Activated CD8-positive, alpha-beta memory T cell treated with anti-CD3 and anti-CD28 coated beads, Interleukin-2, amount 50 U/mL, for 1 hour (primary cell): ENCODE measurements at regions not wholly inside any gene's neighbourhood (a gene's known extent, or its start where the extent isn't known, plus 50 kb on each side); places are given as distances from the start of the nearest gene placed in this dataset.

Experiments used
- DNase-seq: peaks from one replicate; pipeline ENCODE4 v3.0.0-alpha.2; 2020; ENCODE audit errors: extremely low read depth

DNA sequence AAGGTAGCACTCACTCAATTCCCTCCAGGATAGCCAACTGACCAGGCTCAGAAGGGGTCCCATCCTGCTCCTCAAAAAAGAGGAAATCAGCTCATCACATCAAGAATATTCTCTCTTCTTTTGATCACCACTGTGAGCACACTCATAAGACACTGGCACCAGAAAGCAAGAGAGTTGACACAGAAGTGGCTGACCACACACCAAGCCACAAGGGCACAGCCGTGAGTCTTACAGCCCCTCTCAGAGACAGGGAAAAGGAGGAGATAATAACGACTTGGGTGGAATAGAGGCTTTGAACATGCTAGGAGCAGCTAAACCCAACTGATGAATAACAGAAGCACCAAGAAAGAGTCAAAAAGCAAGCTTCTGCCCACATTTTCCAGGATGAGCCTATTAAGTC lies 249.1 kb upstream of the PREP start:
- no peak for DNase-seq

DNA sequence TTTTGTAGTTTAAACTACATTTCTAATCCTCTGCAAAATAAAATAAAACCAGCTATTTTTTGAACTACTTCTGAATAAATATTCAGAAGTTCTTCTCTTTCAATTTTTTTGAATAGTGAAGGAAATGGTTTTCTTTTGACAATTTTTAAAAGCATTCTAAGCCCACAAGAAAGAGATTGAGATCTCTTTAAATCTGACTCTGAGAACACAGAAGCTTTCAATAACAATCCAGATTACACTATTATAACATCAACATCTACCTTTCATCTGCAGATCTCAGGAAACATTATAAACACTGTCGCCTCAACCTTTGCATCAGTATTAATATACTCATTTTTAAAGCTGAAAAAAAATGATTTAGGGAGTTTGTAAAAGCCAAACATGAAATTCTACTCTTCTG lies 247.5 kb upstream of the PREP start:
- no peak for DNase-seq

DNA sequence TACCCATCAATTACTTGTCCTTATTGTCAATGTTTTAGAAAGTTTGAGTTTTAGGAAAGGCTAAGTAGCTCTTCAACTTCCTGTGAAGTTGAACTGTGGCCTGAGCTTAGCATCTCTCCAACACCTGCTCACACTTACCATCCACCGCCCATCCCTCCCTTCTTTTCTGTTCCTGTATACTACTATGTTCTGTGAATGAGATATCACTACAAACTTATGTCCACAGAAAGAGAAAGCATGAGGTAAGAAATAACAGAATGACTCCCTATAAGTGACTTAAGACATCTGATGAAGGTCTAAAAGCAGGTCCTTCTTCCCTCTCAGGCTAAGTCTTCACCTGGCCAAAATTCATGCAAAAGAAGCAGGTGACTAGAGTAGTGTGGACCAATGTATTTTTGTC lies 246.3 kb upstream of the PREP start:
- DNase-seq: no peak

DNA sequence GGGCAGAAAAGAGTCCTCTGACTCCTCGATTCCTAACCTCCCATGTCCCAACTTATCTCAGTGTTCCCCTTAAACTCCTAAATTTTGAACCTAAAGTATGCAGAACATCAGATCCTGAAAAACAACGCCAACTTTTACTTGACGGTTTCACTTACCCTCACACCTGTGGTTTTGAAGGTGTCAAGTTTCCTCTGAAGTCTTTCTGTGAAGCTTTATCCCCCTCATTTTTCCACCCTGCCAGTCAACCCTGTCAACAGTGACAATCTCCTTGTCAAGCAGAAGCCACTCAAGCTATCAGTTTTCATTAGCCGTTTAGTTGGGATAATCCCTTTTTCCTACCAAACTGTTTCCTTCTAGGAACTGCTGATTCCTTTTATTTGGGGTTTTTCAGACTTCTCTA lies 245.4 kb upstream of the PREP start:
- no peak for DNase-seq

DNA sequence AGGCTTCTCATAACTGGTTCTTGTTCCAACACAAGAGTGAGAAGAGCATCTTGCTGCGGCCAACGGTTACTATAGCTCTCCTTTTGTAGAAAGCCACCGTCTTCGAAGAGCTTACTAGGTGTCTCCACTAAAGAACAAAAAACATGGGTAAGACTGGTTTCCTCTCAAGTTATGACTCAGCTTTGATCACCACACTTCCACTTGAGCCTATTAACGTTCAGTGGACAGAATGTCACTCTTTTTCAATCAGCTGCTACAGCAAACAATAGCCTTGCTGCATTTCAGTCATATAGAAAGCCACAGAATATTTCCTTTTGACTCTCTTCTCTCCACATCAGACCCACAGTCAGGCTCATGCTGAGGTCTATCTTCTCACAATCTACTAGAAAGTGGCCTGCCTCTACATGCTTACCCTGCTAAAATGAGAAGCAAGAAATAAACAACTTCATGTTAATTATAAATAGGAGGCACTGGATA lies 243.5 kb upstream of the PREP start:
- DNase-seq: peak; percentile 3

DNA sequence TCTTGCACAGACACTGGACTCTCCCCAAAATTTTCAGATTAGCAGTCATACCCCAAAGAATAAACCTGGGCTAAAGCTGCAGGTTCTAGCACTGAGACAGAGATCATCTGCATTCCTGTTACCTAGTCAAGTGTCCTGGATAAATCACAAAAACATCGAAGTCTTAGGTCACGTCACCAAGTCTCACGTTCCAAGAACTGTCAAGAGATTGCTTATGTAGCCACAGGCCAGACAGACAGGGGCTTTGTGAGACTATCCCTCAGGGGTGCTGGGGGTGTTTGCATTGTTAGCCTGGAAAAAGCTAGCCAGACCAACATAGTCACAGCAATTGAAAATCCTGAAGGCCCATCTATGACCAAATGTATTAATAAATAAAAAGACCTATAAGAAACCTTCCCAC lies 243.1 kb upstream of the PREP start:
- no peak for DNase-seq

DNA sequence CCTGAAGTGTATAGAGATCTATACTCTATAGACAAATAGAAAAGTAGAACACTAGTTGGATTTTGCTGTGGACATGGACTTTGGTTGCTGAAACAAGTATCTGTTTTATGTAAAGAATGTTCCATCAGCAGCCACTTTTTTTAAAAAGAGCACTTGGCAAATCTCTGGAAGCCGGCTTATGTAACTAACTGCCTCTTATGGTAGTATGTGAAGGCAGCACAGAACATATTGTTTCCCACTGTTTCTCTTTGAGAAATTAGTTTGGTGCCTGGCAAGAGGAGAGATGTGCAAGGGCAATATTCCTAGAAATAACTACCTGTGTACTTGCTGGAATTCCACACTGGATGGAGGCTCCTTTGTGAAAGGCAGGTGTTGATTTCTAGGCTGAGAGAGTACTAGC lies 242.3 kb upstream of the PREP start:
- no peak for DNase-seq

DNA sequence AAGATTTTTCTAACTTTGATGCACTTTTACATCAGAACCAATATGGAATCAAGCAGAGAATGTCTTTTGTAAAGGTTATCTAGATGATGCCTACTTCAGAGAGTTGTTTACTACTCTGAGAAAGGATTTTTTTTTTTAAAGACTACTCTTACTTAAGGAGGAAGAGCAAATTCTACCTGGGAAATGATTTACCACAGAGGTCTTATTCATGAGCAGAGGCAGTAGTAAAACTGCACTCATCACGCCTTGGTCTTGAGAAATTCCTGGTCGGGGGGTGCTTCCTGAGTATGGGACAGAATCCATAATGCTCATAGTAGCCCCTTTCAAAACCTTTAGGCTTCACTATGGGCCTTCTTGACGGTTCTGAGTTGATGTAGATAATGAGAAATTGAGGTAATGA lies 241.8 kb upstream of the PREP start:
- DNase-seq: no peak

DNA sequence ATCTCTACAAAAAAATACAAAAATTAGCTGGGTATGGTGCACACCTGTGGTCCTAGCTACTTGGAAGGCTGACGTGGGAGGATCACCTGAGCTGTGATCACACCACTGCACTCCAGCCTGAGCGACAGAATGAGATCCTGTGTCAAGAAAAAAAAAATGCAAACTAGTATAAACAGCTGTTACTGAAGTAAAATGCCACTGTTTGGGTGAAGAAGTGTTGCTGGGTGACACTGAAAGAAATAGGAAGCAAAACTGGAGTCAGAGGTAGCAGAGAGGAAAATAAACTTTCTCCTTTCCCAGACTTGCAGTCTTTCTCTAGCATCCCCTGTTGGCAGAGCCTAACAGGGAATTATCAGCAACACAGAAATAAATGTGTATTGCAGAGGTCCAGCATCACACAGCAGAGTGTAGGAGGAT lies 241.2 kb upstream of the PREP start:
- DNase-seq: no peak

DNA sequence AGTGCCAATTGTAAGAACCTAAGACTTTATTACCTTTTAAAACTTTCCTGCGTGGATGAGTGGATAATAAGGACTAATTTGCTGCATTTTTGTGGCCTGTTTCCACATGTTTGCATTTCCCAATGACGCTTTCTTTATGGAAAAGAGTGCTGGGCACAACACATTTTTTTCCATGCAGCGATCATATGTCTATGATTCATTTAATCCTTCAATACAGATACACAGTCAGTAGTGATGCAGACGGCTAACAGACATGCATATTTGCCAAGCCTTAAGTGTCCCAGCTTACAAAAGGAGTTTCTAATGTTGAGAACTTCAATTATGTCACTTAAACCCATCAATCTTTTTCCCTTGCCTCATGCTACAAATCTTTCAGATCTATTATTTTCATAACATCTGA lies 239.8 kb upstream of the PREP start:
- DNase-seq: no peak

DNA sequence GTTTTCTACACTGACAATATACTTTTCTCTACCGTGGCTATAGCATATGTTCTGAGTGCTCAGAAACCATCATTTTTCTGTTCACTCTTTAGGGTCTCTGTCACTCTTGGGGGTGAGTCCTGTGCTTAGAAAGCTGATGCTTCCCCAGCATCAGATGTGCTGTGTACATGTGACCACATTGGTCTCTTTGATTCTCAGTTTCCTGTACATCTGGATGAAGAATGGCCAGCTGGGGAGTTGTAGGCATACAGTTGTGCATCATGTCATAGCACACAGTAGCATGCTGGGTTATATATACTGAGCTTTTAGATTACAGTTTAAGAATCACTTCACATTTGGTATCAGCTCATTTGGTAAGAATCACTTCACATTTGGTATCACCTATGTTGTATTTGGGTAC lies 238.6 kb upstream of the PREP start:
- no peak for DNase-seq

DNA sequence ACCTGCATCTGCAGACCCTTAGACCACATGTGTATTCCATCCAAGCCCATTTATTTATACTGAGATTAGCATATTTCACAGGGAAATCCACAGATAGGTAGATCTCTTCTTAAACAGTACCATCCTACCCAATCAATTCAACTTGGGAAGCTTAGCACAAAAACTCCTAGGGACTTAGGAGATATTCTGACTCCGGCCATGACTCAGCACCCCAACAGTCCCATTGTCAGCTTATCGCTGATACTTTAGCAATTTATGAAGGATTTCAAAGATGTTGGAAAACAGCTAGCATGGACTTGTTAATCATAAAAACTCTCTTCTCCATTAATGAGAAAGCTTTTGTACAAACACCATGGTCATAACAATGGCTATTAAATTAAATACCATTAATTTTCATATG lies 236.2 kb upstream of the PREP start:
- no peak for DNase-seq

DNA sequence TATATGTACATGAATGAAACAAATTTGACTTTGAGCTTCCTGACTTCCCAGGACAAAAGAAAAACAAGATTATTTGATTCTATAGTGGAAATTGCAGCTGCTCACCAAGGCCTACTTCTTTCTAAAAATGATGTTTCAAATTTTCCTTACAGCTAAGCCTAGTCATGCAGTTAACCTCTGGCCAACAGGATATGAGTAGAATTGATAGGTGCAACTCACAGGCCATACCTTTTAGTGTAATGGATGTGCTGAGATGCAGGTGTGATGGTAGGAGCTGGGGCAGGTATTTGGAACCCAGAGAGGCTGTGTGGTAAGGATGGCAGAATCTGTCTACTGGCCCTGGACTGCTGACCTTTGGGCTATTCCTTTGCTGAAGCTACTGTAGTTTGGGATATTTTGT lies 230.9 kb upstream of the PREP start:
- no peak for DNase-seq

DNA sequence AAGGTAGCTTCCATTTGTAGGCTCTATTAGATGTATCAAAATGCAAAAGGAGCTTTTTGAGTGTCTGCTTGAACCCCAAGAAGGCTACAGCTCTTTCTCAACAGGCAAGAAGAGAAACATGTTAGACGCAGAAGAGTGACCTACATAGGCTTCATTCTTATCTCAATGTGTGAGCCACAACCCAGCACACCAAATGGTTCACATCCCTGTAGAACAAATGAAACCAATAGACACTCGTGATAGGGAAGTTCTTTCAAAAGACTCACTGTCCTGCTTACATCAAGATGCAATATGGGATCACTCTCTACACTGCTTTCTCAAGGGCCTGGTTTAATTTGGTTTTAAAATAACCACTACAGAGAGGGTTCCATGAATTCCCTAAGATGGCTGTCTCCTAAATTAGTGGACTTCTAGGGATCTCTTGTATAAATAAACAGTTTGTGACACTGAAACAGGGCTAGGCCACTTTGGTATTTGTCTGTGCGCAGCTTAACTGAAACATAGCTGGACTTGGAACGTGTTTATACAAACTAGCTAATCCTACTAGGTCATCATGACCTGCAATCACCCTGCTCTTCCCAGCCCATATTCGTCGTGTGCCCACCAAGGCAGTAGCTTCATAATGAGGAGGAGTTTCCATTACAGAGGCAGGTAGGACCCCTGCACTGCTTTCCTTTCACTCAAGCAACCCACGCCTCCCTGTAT lies 225.4 kb upstream of the PREP start:
- DNase-seq: no peak

DNA sequence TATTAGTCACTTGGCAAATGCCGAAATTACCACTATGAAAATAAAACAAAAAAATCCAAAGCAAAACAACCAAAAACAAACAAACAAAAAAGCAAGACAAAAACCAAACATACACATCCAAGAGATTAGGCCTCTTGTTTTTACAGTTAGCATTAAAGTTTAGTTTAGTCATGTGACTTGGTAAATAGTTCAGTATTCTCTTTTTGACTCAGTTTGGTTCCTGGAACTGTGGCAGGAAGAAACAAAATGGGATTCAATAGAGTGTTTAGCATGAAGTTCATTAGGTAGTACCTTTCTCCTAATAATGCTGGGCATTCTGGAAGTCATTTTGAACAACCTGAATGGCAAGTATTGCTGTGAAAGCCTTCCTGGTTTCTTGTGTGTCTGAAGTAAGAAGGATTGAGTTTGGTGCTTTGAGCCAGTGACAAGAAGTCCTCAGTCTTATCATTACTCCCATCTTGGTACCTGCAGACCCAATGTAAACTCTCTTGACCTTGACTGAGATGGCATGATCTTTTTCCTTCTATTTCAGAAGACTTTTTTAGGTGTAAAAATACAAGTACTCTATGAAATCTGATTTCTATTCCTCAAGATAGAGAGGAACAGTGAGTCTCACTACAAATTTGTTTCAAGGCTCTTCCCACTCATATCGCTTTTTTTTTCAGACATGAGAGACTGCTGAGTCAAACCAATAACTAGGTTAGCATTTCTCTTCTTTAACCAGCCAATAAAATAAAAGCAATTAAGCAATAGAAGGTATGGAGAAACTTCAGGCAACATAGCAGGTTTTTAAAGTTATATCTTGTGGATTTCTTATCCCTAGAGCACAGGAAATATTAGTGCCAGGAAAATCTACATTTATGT lies 223.6 kb upstream of the PREP start:
- no peak for DNase-seq

DNA sequence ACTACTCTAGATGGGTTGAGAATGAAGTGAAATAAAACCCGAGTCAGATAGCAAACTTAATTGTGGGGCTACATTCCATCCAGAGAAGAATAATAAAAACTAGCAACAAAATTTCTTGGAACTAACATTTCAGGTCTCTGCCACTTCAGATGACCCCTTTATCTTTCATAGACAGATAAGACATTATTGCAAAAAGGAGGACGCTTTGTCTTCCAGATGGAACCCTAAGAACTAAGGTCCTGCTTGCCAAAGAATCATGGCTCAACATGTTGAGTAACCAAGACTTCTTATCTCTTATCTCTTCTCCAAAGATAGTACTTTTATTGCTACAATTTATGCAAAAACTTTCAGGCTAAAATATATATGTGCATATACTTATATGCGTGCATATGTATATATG lies 221.1 kb upstream of the PREP start:
- no peak for DNase-seq

DNA sequence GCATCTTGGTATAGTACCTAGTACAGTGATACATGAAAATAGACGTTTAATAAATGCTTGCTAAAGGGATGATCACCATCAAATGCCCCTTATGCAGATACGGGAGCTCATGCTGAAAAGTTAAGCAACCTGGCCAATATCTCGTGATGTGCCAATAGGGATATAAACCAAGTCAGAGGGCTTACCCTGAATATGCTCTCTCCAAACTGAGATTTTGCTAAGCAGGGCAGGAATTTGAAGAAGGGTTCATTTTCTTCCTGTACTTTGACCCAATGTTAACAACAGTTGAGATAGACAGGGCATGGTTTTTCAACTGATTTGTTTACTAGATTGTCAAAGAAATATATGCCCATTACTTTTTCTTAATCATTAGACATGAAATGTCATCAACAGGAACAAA lies 219.3 kb upstream of the PREP start:
- DNase-seq: no peak

DNA sequence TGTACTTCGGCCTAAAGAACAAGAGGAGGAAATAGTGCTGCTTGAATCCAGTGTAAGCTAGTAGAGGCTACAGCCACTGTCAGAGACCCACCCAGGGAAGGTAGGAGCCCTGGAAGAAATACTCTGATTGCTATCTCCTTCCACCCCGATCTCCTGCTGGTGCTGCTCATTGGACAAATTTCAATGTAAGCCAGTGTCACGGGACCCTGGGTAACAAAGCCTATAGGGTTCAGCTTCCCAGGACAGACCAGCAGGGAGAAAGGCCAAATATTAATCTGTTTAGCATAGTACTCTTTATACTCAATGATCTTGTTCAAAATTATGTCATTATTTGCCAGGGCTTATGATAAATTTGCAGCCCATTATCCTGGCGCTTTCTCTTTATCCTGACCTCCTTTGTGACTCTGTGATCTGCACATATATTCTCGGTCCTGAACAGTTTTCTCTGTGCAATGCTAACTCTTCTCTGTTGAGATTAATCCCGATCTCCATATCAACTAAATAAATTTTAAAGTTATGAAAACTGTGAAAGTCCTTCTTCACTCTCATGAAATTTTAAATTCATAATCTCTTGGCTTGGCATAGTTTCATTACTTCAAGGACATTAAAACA lies 218.8 kb upstream of the PREP start:
- DNase-seq: no peak

DNA sequence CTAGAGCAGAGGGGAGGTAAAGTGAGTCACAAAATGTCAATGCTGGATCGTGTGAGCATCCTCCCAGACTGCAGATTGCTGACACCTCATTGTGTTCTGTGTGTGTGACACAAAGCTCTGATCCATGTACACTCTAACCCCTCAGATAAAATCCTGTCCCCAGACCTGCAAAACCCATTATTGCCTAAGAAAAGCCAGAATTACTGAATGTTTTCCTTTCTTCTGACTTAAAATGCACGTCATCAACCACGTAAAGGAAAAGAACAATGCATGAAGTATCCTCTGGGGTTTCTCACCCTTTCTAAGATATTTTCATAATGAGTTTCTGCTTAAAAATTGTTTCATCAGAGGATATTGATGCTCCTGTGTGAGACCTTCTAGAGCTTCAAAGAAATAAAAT lies 218.0 kb upstream of the PREP start:
- no peak for DNase-seq

DNA sequence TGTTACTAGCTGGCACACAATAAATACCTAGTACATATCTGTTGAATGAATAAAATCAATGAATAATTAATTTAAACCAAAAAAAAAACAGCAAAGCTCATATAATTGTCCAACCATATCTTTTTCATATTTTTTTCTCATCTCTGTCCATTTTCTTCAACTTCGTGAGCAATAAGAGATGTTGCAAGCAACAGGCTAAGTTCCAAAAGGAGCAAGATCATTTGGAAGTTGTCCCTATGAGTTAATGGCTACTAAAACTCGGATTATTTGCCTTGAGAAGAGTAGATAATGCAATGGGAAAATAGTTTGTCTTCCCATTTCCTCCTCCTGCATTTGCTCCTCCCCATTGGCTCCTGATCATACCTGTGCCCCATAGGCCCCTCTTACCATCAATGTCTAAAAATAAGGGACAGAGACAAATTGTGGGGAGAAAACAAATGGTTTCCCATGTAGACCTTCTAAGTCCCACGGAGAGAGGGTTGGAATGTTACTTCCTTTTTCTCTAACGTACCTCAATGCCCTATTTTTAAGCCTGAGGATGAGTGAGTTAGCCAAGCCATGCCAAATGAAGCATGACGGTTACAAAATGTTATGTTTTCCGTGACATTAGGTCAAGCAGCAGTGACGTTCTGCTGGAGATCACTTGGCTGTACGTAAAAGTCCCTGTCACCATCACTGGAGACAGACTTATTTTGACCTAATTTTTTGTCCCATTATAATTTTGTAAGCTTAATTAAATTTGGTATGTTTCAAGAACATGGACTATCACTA lies 217.3 kb upstream of the PREP start:
- DNase-seq: no peak

DNA sequence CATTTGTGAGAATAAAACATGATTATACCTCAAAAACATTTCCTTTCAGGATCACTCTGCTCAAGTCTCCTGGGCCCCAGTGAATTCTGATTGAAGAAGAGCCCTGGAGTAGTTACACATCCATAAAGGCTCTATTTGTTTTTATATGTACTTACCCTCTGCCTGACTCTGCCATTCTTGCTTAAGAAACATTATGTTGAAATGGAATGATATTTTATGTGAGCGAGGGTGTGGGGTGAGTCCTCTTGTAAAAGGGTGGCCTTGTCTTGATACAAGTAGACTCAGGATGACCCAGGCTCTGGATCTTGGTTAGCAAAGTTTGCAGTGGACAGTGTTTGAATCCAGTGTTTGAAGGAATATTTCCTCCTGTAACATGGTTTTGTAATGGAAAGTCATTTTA lies 215.4 kb upstream of the PREP start:
- no peak for DNase-seq

DNA sequence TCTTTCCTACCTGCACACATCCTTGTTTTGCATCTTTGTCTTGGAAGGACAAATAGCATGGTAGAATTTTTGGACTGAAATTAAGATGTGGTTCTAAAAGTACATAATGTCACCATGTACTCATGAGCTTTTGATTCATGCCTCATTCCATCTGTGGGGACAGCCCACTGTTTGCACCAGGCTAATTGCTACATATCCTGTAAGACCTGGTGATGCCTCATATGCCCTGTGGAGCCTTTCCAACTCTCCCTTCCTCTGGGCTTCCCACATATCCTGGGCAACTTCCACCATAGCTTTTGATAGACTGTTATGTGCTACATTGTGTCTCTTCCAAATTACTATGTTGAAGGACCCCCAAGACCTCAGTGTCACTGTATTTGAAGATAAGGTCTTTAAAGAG lies 213.6 kb upstream of the PREP start:
- no peak for DNase-seq
